HCT116 (cell line): ENCODE measurements at regions not wholly inside any gene's neighbourhood (a gene's known extent, or its start where the extent isn't known, plus 50 kb on each side); places are given as distances from the start of the nearest gene placed in this dataset.

Experiments
- ATAC-seq: fragments of 200-7000 bp; cut with Tn5 transposase; 2 replicates; pipeline ENCODE4 v1.9.1; 2020; ENCODE audit warnings: mild to moderate bottlenecking, moderate library complexity
- BruUV-seq: library from RNA; stranded (reverse); fragments of 400-500 nt; replicated peaks from 2 replicates; lab custom pipeline; 2021; lab: Mats Ljungman, UMichigan
- CTCF ChIA-PET: fragments of 300-600 bp; sonication (Branson Sonifier 250); formaldehyde crosslinking; loops from one replicate; lab custom pipeline; 2021; ENCODE audit warnings: antibody characterized with exemption; lab: Charles Lee
- POLR2A ChIA-PET: fragments of 300-600, 350-600 bp; sonication (Branson Sonifier 250); formaldehyde crosslinking; loops from one replicate; lab custom pipeline; 2021; ENCODE audit warnings: antibody characterized with exemption; lab: Charles Lee
- RAD21 ChIA-PET, 2 experiments: fragments of 300-600 bp; sonication (Branson Sonifier 250); formaldehyde crosslinking; loops; one replicate each; lab custom pipeline; 2023; ENCODE audit warnings: low total read pairs in 2 of 2; ENCODE audit not compliant: uncharacterized antibody in 2 of 2, unreplicated experiment in 2 of 2, low non-redundant PET in 1 of 2; lab: Charles Lee
- DNase-seq: peaks from one replicate; pipeline ENCODE4 v3.0.0-alpha.2; 2010; ENCODE audit warnings: low read depth, low spot score
- H2AFZ ChIP-seq: fragments of 200-600 bp; shearing (Covaris generic), sonication (generic); 2 replicates; pipeline ENCODE4 v1.6.1; 2017; ENCODE audit warnings: low read depth, mixed run types, mixed read lengths, antibody characterized with exemption, low read length; ENCODE audit not compliant: poor library complexity, severe bottlenecking
- H3K27ac ChIP-seq: 2 replicates; pipeline ENCODE4 v1.5.1; 2012; ENCODE audit warnings: low read depth, low read length
- H3K27me3 ChIP-seq: fragments of 200-600 bp; sonication (generic); 2 replicates; pipeline ENCODE4 v1.6.1; 2016; ENCODE audit warnings: mixed run types, low read length, mixed read lengths; ENCODE audit not compliant: insufficient read depth
- H3K36me3 ChIP-seq, 2 experiments: fragments of 200-500 bp in 1 of 2; fragments of 200-600 bp in 1 of 2; sonication (Bioruptor generic) in 1 of 2; sonication (generic) in 1 of 2; 2 replicates each; pipeline versions ENCODE4 v1.5.1 to v1.6.1; 2014 to 2016; ENCODE audit warnings: low read length in 2 of 2, inconsistent platforms in 1 of 2, mixed read lengths in 1 of 2, mixed run types in 1 of 2; ENCODE audit not compliant: insufficient read depth in 2 of 2, control insufficient read depth in 1 of 2
- H3K4me1 ChIP-seq, 2 experiments: fragments of 200-600 bp in 1 of 2; sonication (generic) in 1 of 2; 2 replicates each; pipeline versions ENCODE4 v1.5.1 to v1.6.1; 2012 to 2017; ENCODE audit warnings: low read length in 2 of 2, inconsistent platforms in 1 of 2, mild to moderate bottlenecking in 1 of 2, mixed read lengths in 1 of 2, mixed run types in 1 of 2, moderate library complexity in 1 of 2; ENCODE audit not compliant: insufficient read depth in 2 of 2, control insufficient read depth in 1 of 2
- H3K4me2 ChIP-seq: fragments of 200-600 bp; sonication (generic); 2 replicates; pipeline ENCODE4 v1.6.1; 2017; ENCODE audit warnings: mixed run types, low read length, mixed read lengths
- H3K4me3 ChIP-seq, 2 experiments: fragments of 200-600 bp in 1 of 2; sonication (generic) in 1 of 2; replicated peaks in 1 of 2; 2 replicates each; pipeline ENCODE4 v1.5.1; 2011 to 2016; ENCODE audit warnings: low read length in 2 of 2, control low read depth in 1 of 2, low read depth in 1 of 2, mild to moderate bottlenecking in 1 of 2, mixed read lengths in 1 of 2, mixed run types in 1 of 2
- H3K79me2 ChIP-seq: fragments of 200-600 bp; sonication (generic); 2 replicates; pipeline ENCODE4 v1.6.1; 2017; ENCODE audit warnings: mild to moderate bottlenecking, mixed run types, low read length, moderate library complexity, mixed read lengths; ENCODE audit not compliant: insufficient read depth
- H3K9ac ChIP-seq: fragments of 200-600 bp; sonication (generic); 2 replicates; pipeline ENCODE4 v1.6.1; 2016; ENCODE audit warnings: low read length, mixed read lengths
- H3K9me2 ChIP-seq: fragments of 200-600 bp; sonication (generic), shearing (Covaris generic); 2 replicates; pipeline ENCODE4 v1.6.1; 2017; ENCODE audit warnings: mixed run types, mild to moderate bottlenecking, moderate library complexity; ENCODE audit not compliant: insufficient read depth
- H3K9me3 ChIP-seq, 2 experiments: fragments of 200-500 bp in 1 of 2; fragments of 200-600 bp in 1 of 2; sonication (Bioruptor generic) in 1 of 2; sonication (generic) in 1 of 2; 2 replicates each; pipeline ENCODE4 v1.6.1; 2014 to 2017; ENCODE audit warnings: low read length in 2 of 2, mixed read lengths in 2 of 2, inconsistent platforms in 1 of 2, low read depth in 1 of 2, mild to moderate bottlenecking in 1 of 2, mixed run types in 1 of 2, moderate library complexity in 1 of 2; ENCODE audit not compliant: control insufficient read depth in 1 of 2, insufficient read depth in 1 of 2
- H4K20me1 ChIP-seq: fragments of 200-600 bp; sonication (generic), shearing (Covaris generic); 2 replicates; pipeline ENCODE4 v1.6.1; 2017; ENCODE audit warnings: mixed run types, mild to moderate bottlenecking, moderate library complexity; ENCODE audit not compliant: insufficient read depth
- CBX3 ChIP-seq: IDR thresholded peaks from 2 replicates; pipeline ENCODE4 v1.6.1; 2012; ENCODE audit warnings: low read depth
- CEBPB ChIP-seq: IDR thresholded peaks from 2 replicates; pipeline ENCODE4 v1.6.1; 2012; ENCODE audit warnings: low read depth
- ELF1 ChIP-seq: IDR thresholded peaks from 2 replicates; pipeline ENCODE4 v1.6.1; 2012; ENCODE audit warnings: low read depth, borderline replicate concordance
- EZH2 ChIP-seq: fragments of 200-600 bp; sonication (generic); IDR thresholded peaks from 2 replicates; pipeline ENCODE4 v1.6.1; 2017; ENCODE audit warnings: antibody characterized with exemption, mixed run types
- FOSL1 ChIP-seq: IDR thresholded peaks from 2 replicates; pipeline ENCODE4 v1.6.1; 2012; ENCODE audit warnings: low read depth
- JUND ChIP-seq: IDR thresholded peaks from 2 replicates; pipeline ENCODE4 v1.6.1; 2012
- POLR2A ChIP-seq: IDR thresholded peaks from 2 replicates; pipeline ENCODE4 v1.7.0; 2011; ENCODE audit warnings: borderline replicate concordance; ENCODE audit not compliant: insufficient read depth, insufficient read length; ENCODE audit errors: extremely low read depth
- SIN3A ChIP-seq: IDR thresholded peaks from 2 replicates; pipeline ENCODE4 v1.6.1; 2012; ENCODE audit warnings: low read depth
- TCF7L2 ChIP-seq: IDR thresholded peaks from 2 replicates; pipeline ENCODE4 v1.7.0; 2011; ENCODE audit warnings: borderline replicate concordance, inconsistent platforms; ENCODE audit not compliant: insufficient read depth, insufficient read length; ENCODE audit errors: extremely low read depth
- ZNF274 ChIP-seq: fragments of 200-500 bp; sonication (Bioruptor generic); IDR thresholded peaks from 2 replicates; pipeline ENCODE4 v1.6.1; 2014; ENCODE audit warnings: mild to moderate bottlenecking, low read depth, low read length, inconsistent platforms
- intact Hi-C: fragments of 100-400 bp; cut with micrococcal nuclease; formaldehyde crosslinking; loops from 2 replicates; pipeline ENCODE4 v1.10.0; 2022
- TF ChIP-seq, protein P1 (sequence below), 3 experiments: fragments of 200-600 bp in 1 of 3; sonication (generic) in 1 of 3; IDR thresholded peaks in 2 of 3; conservative IDR thresholded peaks in 1 of 3; 2 replicates each; pipeline ENCODE4 v1.5.1; 2012 to 2017; ENCODE audit warnings: low read depth in 2 of 3, low read length in 2 of 3, antibody characterized with exemption in 1 of 3, borderline replicate concordance in 1 of 3, control low read depth in 1 of 3, mild to moderate bottlenecking in 1 of 3, mixed read lengths in 1 of 3, mixed run types in 1 of 3, moderate library complexity in 1 of 3; ENCODE audit not compliant: insufficient read depth in 1 of 3
- TF ChIP-seq, protein P2 (sequence below): IDR thresholded peaks from 2 replicates; pipeline ENCODE4 v1.6.1; 2011; ENCODE audit warnings: mild to moderate bottlenecking, low read length, moderate library complexity; ENCODE audit not compliant: insufficient replicate concordance; ENCODE audit errors: extremely low read depth

- H3K79me2 ChIP-seq, result no peaks in the 10 kb centered on the region
- ATAC-seq (no peak), DNase-seq (no peak)
- H3K9me3 ChIP-seq, result peaks cover 9 to 23% of the 10 kb centered on the region in 2 experiments; a peak in 3 of 4 replicates
- no peaks in the 10 kb centered on the region for H3K4me1 ChIP-seq
- TF ChIP-seq CBX3 (no peak), ELF1 (no peak), EZH2 (no peak)
- TF ChIP-seq, protein P1, sequence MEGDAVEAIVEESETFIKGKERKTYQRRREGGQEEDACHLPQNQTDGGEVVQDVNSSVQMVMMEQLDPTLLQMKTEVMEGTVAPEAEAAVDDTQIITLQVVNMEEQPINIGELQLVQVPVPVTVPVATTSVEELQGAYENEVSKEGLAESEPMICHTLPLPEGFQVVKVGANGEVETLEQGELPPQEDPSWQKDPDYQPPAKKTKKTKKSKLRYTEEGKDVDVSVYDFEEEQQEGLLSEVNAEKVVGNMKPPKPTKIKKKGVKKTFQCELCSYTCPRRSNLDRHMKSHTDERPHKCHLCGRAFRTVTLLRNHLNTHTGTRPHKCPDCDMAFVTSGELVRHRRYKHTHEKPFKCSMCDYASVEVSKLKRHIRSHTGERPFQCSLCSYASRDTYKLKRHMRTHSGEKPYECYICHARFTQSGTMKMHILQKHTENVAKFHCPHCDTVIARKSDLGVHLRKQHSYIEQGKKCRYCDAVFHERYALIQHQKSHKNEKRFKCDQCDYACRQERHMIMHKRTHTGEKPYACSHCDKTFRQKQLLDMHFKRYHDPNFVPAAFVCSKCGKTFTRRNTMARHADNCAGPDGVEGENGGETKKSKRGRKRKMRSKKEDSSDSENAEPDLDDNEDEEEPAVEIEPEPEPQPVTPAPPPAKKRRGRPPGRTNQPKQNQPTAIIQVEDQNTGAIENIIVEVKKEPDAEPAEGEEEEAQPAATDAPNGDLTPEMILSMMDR (IDR thresholded peaks at IDR 0.05 in 2 of 3, conservative IDR thresholded peaks at IDR 0.05 in 1 of 3; ENCODE audit: borderline replicate concordance in 1 of 3, insufficient read depth in 1 of 3, low read depth in 2 of 3, low read length in 2 of 3), result no peak
- ChIA-PET RAD21 (no interaction called here), POLR2A (no interaction called here), CTCF (no interaction called here)
- H2AFZ ChIP-seq, result no peak overlapping the region
- no peak overlapping the region for H3K4me2 ChIP-seq
- no peaks in the 10 kb centered on the region for H3K36me3 ChIP-seq
- no peaks in the 10 kb centered on the region for H3K9me2 ChIP-seq
- no TSS peak for BruUV-seq
- no peak overlapping the region for H3K27ac ChIP-seq
- no peak overlapping the region for H3K9ac ChIP-seq
- no peaks in the 10 kb centered on the region for H3K27me3 ChIP-seq
- H4K20me1 ChIP-seq, result no peaks in the 10 kb centered on the region
- intact Hi-C loops, result no loop called here
- H3K4me3 ChIP-seq, result no peak overlapping the region
Measured at GRCh38 chr1:104945406-104945805, 1195.7 kb downstream of the AMY1C start.

DNA sequence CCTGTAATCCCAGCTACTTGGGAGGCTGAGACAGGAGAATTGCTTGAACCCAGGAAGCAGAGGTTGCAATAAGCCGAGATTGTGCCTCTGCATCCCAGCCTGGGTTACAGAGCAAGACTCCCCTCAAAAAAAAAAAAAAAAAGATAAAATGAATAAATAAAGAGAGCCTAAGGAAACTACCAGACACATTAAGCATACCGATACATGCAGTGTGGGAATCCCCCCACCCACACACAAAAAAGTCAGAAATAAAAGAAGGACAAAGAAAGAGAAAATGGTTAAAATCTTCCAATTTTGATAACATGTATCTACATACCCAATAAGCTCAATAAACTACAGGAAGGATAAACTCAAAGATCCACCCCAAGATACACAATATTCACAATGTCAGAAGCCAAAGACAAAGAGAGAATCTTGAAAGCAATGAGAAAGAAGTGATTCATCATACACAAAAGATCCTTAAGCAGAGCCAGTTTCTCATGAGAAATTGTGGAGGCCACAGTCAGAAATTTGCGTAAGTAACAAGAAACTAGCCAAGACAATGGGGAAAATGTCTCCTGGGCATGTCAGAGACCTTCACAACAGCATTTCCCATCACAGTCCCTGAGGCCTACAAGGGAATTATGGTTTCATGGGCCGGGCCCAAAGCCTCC lies 1197.0 kb downstream of the AMY1C start:
- H3K9me2 ChIP-seq, result no peaks in the 10 kb centered on the region
- POLR2A ChIA-PET, result no interaction called here
- no peak overlapping the region for H3K4me2 ChIP-seq
- H3K79me2 ChIP-seq, result no peaks in the 10 kb centered on the region
- no peak overlapping the region for H3K4me3 ChIP-seq
- RAD21 ChIA-PET, result no interaction called here
- H3K9ac ChIP-seq, result no peak overlapping the region
- H3K27ac ChIP-seq, result no peak overlapping the region
- ATAC-seq, result no peak
- no peaks in the 10 kb centered on the region for H4K20me1 ChIP-seq
- H3K27me3 ChIP-seq, result no peaks in the 10 kb centered on the region
- intact Hi-C loops, result no loop called here
- BruUV-seq, result no TSS peak
- DNase-seq, result no peak
- H3K4me1 ChIP-seq, result no peaks in the 10 kb centered on the region
- CTCF ChIA-PET, result no interaction called here
- H3K36me3 ChIP-seq, result no peaks in the 10 kb centered on the region
- no peak overlapping the region for H2AFZ ChIP-seq
- peaks cover 9 to 30% of the 10 kb centered on the region in 2 experiments; a peak in 3 of 4 replicates for H3K9me3 ChIP-seq
- TF ChIP-seq POLR2A (no peak), ELF1 (no peak), TCF7L2 (no peak), ZNF274 (no peak), FOSL1 (no peak), CBX3 (no peak), JUND (no peak), SIN3A (no peak), EZH2 (no peak), CEBPB (no peak)
- TF ChIP-seq, protein P2, sequence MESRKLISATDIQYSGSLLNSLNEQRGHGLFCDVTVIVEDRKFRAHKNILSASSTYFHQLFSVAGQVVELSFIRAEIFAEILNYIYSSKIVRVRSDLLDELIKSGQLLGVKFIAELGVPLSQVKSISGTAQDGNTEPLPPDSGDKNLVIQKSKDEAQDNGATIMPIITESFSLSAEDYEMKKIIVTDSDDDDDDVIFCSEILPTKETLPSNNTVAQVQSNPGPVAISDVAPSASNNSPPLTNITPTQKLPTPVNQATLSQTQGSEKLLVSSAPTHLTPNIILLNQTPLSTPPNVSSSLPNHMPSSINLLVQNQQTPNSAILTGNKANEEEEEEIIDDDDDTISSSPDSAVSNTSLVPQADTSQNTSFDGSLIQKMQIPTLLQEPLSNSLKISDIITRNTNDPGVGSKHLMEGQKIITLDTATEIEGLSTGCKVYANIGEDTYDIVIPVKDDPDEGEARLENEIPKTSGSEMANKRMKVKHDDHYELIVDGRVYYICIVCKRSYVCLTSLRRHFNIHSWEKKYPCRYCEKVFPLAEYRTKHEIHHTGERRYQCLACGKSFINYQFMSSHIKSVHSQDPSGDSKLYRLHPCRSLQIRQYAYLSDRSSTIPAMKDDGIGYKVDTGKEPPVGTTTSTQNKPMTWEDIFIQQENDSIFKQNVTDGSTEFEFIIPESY, result no peak
